ENCODE measurements at regions not wholly inside any gene's neighbourhood (a gene's known extent, or its start where the extent isn't known, plus 50 kb on each side); places are given as distances from the start of the nearest gene placed in this dataset.

DNA sequence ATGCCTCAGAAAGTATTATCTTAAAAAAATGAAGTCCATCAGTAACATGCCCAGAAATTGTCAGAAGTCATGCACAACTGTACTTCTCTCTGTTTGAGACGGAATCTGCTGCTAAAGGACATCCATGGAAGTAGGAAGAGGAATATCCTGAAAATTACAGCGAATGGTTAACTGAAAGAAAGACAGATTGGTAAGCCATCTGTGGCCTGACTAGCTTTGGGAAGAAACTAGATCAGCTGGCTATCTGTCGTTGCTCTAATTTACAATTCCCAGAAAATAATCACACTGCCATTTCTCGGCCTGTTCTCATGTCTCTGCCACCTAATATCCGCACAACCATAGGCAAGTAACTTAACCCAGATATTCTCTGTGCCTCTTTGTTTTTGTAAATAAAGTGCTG lies 496.5 kb downstream of the PCDH19 start:
- intact Hi-C loops (cut with DNase I) = no loop called here
- Histone ChIP-seq H3K27ac (no peak overlapping the region), H3K36me3 (no peaks in the 10 kb centered on the region)

DNA sequence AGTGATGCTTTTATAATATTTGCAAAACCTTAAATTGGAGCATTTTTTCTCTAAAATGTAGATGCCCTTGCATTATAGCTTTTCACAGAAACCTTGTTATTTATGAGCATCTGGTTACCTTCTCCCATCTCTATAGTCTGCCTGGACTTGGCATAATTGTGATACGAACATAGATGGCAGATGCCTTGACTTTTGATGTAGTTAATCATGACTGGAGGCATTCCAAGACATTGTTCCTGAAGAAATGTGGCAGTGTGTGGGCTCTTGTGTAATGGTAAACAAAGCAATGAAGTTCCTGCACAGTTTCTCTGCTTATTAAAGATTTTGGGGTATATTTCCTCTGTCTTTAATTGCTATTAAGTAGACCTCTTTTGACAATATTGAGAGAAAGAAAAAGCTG lies 500.1 kb downstream of the PCDH19 start:
- ATAC-seq (no peak), DNase-seq (no peak)
- no peaks in the 10 kb centered on the region for H3K9me3 ChIP-seq
- TF ChIP-seq, protein P1, sequence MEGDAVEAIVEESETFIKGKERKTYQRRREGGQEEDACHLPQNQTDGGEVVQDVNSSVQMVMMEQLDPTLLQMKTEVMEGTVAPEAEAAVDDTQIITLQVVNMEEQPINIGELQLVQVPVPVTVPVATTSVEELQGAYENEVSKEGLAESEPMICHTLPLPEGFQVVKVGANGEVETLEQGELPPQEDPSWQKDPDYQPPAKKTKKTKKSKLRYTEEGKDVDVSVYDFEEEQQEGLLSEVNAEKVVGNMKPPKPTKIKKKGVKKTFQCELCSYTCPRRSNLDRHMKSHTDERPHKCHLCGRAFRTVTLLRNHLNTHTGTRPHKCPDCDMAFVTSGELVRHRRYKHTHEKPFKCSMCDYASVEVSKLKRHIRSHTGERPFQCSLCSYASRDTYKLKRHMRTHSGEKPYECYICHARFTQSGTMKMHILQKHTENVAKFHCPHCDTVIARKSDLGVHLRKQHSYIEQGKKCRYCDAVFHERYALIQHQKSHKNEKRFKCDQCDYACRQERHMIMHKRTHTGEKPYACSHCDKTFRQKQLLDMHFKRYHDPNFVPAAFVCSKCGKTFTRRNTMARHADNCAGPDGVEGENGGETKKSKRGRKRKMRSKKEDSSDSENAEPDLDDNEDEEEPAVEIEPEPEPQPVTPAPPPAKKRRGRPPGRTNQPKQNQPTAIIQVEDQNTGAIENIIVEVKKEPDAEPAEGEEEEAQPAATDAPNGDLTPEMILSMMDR (IDR thresholded peaks at IDR 0.05) = no peak
- H3K4me3 ChIP-seq = no peak overlapping the region
- no peaks in the 10 kb centered on the region for H3K4me1 ChIP-seq
- no peaks in the 10 kb centered on the region for H3K27me3 ChIP-seq
- intact Hi-C loops (cut with DNase I) = no loop called here
- H3K36me3 ChIP-seq = no peaks in the 10 kb centered on the region
- no peak overlapping the region for H3K27ac ChIP-seq

More for the DNA sequence above, 496.5 kb downstream of the PCDH19 start:
- TF ChIP-seq, protein P1 (IDR thresholded peaks at IDR 0.05) = no peak
- ATAC-seq = no peak
- Histone ChIP-seq H3K27me3 (no peaks in the 10 kb centered on the region), H3K9me3 (no peaks in the 10 kb centered on the region), H3K4me3 (no peak overlapping the region), H3K4me1 (no peaks in the 10 kb centered on the region)
- no peak for DNase-seq

DNA sequence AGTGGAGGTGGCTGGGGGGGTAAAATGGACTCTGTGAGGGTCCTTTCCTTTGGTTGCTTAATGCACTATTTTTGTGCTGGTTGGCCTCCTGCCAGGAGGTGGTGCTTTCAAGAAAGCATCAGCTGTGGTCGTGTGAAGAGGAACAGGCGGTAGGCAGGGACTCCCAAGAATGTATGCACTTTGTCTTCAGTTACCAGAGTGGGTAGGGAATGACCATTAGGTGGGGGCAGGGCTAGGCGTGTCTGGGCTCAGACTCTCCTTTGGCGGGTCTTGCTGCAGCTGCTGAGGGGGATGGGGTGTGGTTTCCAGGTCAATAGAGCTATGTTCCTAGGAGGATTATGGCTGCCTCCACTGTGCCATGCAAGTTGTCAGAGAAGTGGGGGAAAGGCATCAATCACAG lies 509.0 kb downstream of the PCDH19 start:
- ATAC-seq (no peak), DNase-seq (no peak)
- intact Hi-C loops (cut with DNase I) = no loop called here
- Histone ChIP-seq H3K4me3 (no peak overlapping the region), H3K27me3 (no peaks in the 10 kb centered on the region), H3K9me3 (no peaks in the 10 kb centered on the region), H3K36me3 (no peaks in the 10 kb centered on the region), H3K27ac (no peak overlapping the region), H3K4me1 (no peaks in the 10 kb centered on the region)
- TF ChIP-seq, protein P1 (IDR thresholded peaks at IDR 0.05) = no peak

DNA sequence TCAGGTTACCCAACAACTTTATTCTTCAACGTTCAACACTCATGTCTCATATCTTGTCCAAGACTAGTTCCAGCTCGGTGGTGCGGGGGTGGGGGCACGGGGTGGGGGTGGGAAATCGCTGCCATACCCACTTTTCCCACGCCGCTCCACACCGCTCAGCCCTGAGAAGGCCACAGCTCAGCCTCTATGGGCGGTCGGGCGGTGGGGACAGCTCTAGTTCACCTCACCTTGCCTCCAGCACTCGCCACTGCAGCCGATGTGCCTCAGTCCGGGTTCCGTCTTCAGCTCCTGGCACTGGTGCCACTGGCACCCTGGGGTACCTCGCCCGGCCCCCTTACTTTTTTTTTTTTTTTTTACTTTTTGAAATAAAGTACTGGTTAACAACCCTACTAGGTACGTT lies 522.2 kb downstream of the PCDH19 start:
- no peak for ATAC-seq

DNA sequence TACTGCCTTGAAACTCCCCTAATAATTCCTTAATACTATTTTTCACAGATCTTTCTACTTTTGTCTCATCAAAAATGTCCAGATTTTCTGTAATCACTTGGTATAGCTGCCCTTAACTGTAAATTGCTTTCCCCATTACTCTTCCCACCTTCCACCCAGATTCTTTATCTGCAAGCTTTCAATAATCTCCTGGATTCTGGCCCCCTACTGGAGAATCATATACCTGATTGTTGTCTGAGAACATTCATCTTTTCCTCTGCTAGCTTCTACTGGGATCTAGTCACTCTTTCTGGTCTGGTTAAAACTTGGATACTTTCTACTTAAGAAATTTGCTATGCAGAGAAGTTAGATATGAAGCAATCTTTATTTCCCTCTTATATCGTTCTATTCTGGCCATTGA lies 552.6 kb downstream of the PCDH19 start:
- no peaks in the 10 kb centered on the region for H3K9me3 ChIP-seq
- TF ChIP-seq, protein P1 (IDR thresholded peaks at IDR 0.05) = no peak
- H3K27me3 ChIP-seq = no peaks in the 10 kb centered on the region
- no peak overlapping the region for H3K27ac ChIP-seq
- ATAC-seq = no peak
- no peaks in the 10 kb centered on the region for H3K4me1 ChIP-seq
- H3K4me3 ChIP-seq = no peak overlapping the region
- DNase-seq = no peak
- intact Hi-C loops (cut with DNase I) = no loop called here
- no peaks in the 10 kb centered on the region for H3K36me3 ChIP-seq

More for the DNA sequence above, 522.2 kb downstream of the PCDH19 start:
- no peak overlapping the region for H3K27ac ChIP-seq
- intact Hi-C loops (cut with DNase I) = no loop called here
- H3K4me1 ChIP-seq = no peaks in the 10 kb centered on the region
- H3K4me3 ChIP-seq = no peak overlapping the region
- no peaks in the 10 kb centered on the region for H3K27me3 ChIP-seq
- H3K36me3 ChIP-seq = no peaks in the 10 kb centered on the region
- no peak for DNase-seq
- TF ChIP-seq, protein P1 (IDR thresholded peaks at IDR 0.05) = no peak
- no peaks in the 10 kb centered on the region for H3K9me3 ChIP-seq

DNA sequence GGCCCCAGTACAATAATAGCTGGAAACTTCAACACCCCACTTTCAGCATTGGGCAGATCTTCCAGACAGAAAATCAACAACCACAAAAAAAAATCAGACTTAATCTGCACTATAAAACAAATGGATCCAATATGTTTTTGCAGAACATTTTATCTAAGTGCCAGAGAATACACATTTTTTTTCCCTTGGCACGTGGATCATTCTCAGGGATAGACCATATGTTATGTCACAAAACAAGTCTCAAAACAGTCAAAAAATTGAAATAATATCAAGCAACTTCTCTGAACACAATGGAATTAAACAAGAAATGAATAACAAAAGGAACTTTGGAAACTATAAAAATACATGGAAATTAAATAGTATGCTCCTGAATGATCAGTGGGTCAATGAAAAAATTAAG lies 576.3 kb downstream of the PCDH19 start:
- no peak overlapping the region for H3K27ac ChIP-seq
- no peaks in the 10 kb centered on the region for H3K36me3 ChIP-seq
- no peaks in the 10 kb centered on the region for H3K9me3 ChIP-seq
- H3K4me3 ChIP-seq = no peak overlapping the region
- ATAC-seq = no peak
- H3K4me1 ChIP-seq = no peaks in the 10 kb centered on the region
- H3K27me3 ChIP-seq = no peaks in the 10 kb centered on the region
- TF ChIP-seq, protein P1 (IDR thresholded peaks at IDR 0.05) = no peak
- intact Hi-C loops (cut with DNase I) = no loop called here
- no peak for DNase-seq

Measured in upper lobe of right lung (tissue), 1 donor.